Mesendoderm (in vitro differentiated cells): ENCODE measurements at regions not wholly inside any gene's neighbourhood (a gene's known extent, or its start where the extent isn't known, plus 50 kb on each side); places are given as distances from the start of the nearest gene placed in this dataset.

Experiments used
- DNase-seq: peaks from one replicate; pipeline ENCODE4 v3.0.0; 2013
- H2AK5ac ChIP-seq: 2 replicates; pipeline ENCODE4 v1.6.1; 2013; ENCODE audit warnings: low read length, inconsistent platforms
- H2BK120ac ChIP-seq: 2 replicates; pipeline ENCODE4 v1.6.1; 2013; ENCODE audit warnings: low read depth, mild to moderate bottlenecking, low read length, moderate library complexity, mixed read lengths
- H2BK15ac ChIP-seq: replicated peaks from 2 replicates; pipeline ENCODE4 v1.6.1; 2013; ENCODE audit warnings: low read depth, mild to moderate bottlenecking, moderate library complexity
- H2BK5ac ChIP-seq: 2 replicates; pipeline ENCODE4 v1.6.1; 2013; ENCODE audit warnings: low read length, inconsistent platforms
- H3K18ac ChIP-seq: 2 replicates; pipeline ENCODE4 v1.6.1; 2013; ENCODE audit warnings: mild to moderate bottlenecking, low read length, mixed read lengths
- H3K23ac ChIP-seq: one replicate; pipeline ENCODE4 v1.6.1; 2013; ENCODE audit warnings: low read length
- H3K27ac ChIP-seq: 2 replicates; pipeline ENCODE4 v1.5.1; 2013; ENCODE audit warnings: low read depth, mild to moderate bottlenecking, inconsistent platforms, low read length, moderate library complexity
- H3K27me3 ChIP-seq: 2 replicates; pipeline ENCODE4 v1.6.1; 2013; ENCODE audit warnings: low read length, control low read depth, mild to moderate bottlenecking, inconsistent platforms; ENCODE audit not compliant: insufficient read depth, poor library complexity
- H3K36me3 ChIP-seq: 2 replicates; pipeline ENCODE4 v1.6.1; 2013; ENCODE audit warnings: low read length, inconsistent platforms; ENCODE audit not compliant: control insufficient read depth, insufficient read depth
- H3K4ac ChIP-seq: one replicate; pipeline ENCODE4 v1.6.1; 2013; ENCODE audit warnings: low read depth, mild to moderate bottlenecking, low read length, moderate library complexity
- H3K4me1 ChIP-seq: 2 replicates; pipeline ENCODE4 v1.6.1; 2013; ENCODE audit warnings: low read depth, low read length, inconsistent platforms; ENCODE audit not compliant: control insufficient read depth
- H3K4me2 ChIP-seq: 2 replicates; pipeline ENCODE4 v1.6.1; 2013; ENCODE audit warnings: low read length
- H3K4me3 ChIP-seq: 2 replicates; pipeline ENCODE4 v1.5.1; 2013; ENCODE audit warnings: mild to moderate bottlenecking, low read length
- H3K56ac ChIP-seq: one replicate; pipeline ENCODE4 v1.6.1; 2013; ENCODE audit warnings: low read length
- H3K79me1 ChIP-seq: 2 replicates; pipeline ENCODE4 v1.6.1; 2013; ENCODE audit warnings: low read length, inconsistent platforms
- H3K79me2 ChIP-seq: 2 replicates; pipeline ENCODE4 v1.6.1; 2013; ENCODE audit warnings: mild to moderate bottlenecking, low read length; ENCODE audit not compliant: control insufficient read depth, insufficient read depth
- H3K9ac ChIP-seq: 2 replicates; pipeline ENCODE4 v1.6.1; 2013; ENCODE audit warnings: low read length, inconsistent platforms
- H4K5ac ChIP-seq: one replicate; pipeline ENCODE4 v1.6.1; 2013; ENCODE audit warnings: low read length
- H4K8ac ChIP-seq: one replicate; pipeline ENCODE4 v1.6.1; 2013; ENCODE audit warnings: low read depth, mild to moderate bottlenecking, control low read depth, low read length, moderate library complexity
- WGBS: extraction: QIAGEN DNeasy Blood & Tissue Kit; methylation state at CpG from one replicate; pipeline ENCODE4 v1.1.7; 2013; ENCODE audit warnings: low lambda C conversion rate, missing lambda C conversion rate; ENCODE audit not compliant: insufficient coverage; ENCODE audit errors: extremely low coverage; 5-methylcytosine and 5-hydroxymethylcytosine counted together

DNA sequence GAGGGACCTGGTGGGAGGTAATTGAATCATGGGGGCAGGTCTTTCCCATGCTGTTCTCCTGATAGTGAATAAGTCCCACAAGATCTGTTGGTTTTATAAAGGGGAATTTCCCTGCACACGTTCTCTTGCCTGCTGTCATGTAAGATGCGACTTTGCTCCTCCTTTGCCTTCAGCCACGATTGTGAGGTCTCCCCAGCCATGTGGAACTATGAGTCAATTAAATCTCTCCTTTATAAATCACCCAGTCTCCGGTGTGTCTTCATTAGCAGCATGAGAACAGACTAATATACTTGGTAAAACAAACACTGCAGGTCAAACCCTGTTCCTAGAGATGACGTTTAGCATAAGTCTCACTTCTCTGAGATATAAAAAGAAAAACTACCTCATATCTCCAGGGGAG lies 148.3 kb downstream of the MATN1 start:
- Histone ChIP-seq H3K36me3 (no peaks in the 10 kb centered on the region), H3K27ac (no peak overlapping the region), H4K8ac (no peak overlapping the region), H3K18ac (no peak overlapping the region), H3K9ac (no peak overlapping the region), H2BK15ac (no peak overlapping the region), H2BK5ac (no peak overlapping the region), H3K4me1 (no peaks in the 10 kb centered on the region), H3K4me3 (no peak overlapping the region), H4K5ac (no peak overlapping the region), H3K27me3 (no peaks in the 10 kb centered on the region), H2AK5ac (no peak overlapping the region), H3K4me2 (no peak overlapping the region), H3K23ac (no peak overlapping the region), H3K79me2 (no peaks in the 10 kb centered on the region), H2BK120ac (no peak overlapping the region), H3K4ac (no peak overlapping the region), H3K79me1 (no peaks in the 10 kb centered on the region), H3K56ac (no peak overlapping the region)
- no CpG with 5 or more reads among the region's 5 CpGs for WGBS
- no peak for DNase-seq

DNA sequence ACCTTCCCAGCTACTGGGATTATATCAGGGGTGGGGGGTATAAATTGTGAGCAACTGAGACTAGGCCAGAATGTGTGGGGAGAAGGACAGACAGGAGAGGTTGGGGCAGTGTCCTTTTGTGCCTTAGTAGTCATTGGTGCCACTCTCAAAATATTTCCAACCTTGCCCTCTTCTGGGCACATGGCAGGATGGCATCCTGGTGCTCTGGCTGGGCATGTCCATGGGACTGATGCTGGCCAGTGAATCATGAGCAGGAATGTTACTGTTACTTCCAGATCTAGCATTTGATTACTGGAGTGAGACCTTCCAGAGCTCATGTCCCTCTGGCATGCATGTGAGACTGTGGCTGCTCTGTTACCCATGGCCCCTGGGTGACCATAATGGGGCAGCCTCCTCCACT lies 151.2 kb downstream of the MATN1 start:
- Histone ChIP-seq H3K36me3 (no peaks in the 10 kb centered on the region), H3K79me1 (no peaks in the 10 kb centered on the region), H3K4me1 (no peaks in the 10 kb centered on the region), H3K4me3 (no peak overlapping the region), H3K56ac (no peak overlapping the region), H2BK5ac (no peak overlapping the region), H2AK5ac (no peak overlapping the region), H3K23ac (no peak overlapping the region), H3K79me2 (no peaks in the 10 kb centered on the region), H3K4ac (no peak overlapping the region), H2BK120ac (no peak overlapping the region), H3K27me3 (no peaks in the 10 kb centered on the region), H3K27ac (no peak overlapping the region), H3K4me2 (no peak overlapping the region), H4K8ac (no peak overlapping the region), H4K5ac (no peak overlapping the region), H3K9ac (no peak overlapping the region), H2BK15ac (no peak overlapping the region), H3K18ac (no peak overlapping the region)
- DNase-seq: no peak

DNA sequence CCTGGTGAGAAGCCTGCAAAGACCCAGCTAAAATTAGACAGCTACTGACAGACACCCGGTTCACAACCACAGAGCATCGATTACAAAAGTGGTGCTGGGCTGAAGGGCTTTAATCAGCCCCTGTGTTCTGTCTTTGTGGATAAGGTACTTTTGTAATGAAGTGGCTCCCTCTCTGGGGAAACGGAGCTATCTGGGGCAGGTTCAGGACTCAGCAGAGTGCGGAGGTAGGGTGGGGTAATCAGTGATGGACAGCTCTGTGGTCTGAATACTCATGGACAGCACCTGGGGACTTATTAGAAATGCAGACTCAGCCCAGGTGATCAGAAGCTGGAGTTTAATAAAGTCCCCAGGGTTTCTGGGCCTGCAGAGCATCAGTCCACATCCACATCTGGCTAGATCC lies 152.0 kb downstream of the MATN1 start:
- no peak overlapping the region for H4K5ac ChIP-seq
- H2AK5ac ChIP-seq: no peak overlapping the region
- no peak overlapping the region for H3K9ac ChIP-seq
- H3K4me2 ChIP-seq: no peak overlapping the region
- H2BK5ac ChIP-seq: no peak overlapping the region
- no peak overlapping the region for H3K23ac ChIP-seq
- no peak for DNase-seq
- no peak overlapping the region for H3K56ac ChIP-seq
- H4K8ac ChIP-seq: no peak overlapping the region
- no peaks in the 10 kb centered on the region for H3K36me3 ChIP-seq
- no peak overlapping the region for H2BK120ac ChIP-seq
- H3K27me3 ChIP-seq: no peaks in the 10 kb centered on the region
- no peaks in the 10 kb centered on the region for H3K4me1 ChIP-seq
- H3K18ac ChIP-seq: no peak overlapping the region
- no peak overlapping the region for H3K4ac ChIP-seq
- WGBS: no CpG with 5 or more reads among the region's 4 CpGs
- H3K4me3 ChIP-seq: no peak overlapping the region
- H3K27ac ChIP-seq: no peak overlapping the region
- H2BK15ac ChIP-seq: no peak overlapping the region
- no peaks in the 10 kb centered on the region for H3K79me2 ChIP-seq
- H3K79me1 ChIP-seq: no peaks in the 10 kb centered on the region

DNA sequence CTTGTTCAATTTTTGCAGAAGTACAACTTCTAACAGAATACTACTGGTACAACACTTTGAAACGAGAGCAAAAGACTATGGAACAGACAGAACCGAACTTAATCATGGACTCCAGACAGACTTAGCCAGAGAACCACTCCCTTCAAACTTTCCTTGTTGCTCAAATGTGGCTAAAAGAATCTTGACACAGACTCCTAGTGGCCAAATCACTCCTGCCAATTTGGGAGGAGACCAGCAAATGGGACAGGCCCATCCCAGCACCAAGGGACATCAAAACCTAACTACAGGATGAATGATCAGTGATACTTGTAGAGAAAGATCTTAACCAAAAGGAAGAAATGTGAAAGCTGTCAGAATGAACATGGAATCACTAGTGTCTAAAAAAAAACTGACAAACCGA lies 154.0 kb downstream of the MATN1 start:
- H3K23ac ChIP-seq: no peak overlapping the region
- H3K4me3 ChIP-seq: no peak overlapping the region
- no peaks in the 10 kb centered on the region for H3K4me1 ChIP-seq
- no peak overlapping the region for H3K27ac ChIP-seq
- H4K5ac ChIP-seq: no peak overlapping the region
- H2BK5ac ChIP-seq: no peak overlapping the region
- WGBS: no CpG with 5 or more reads among the region's 3 CpGs
- H3K36me3 ChIP-seq: no peaks in the 10 kb centered on the region
- H3K18ac ChIP-seq: no peak overlapping the region
- peak; percentile 49 for DNase-seq
- H3K9ac ChIP-seq: no peak overlapping the region
- H3K79me2 ChIP-seq: no peaks in the 10 kb centered on the region
- H3K79me1 ChIP-seq: no peaks in the 10 kb centered on the region
- no peak overlapping the region for H3K56ac ChIP-seq
- H2BK15ac ChIP-seq: no peak overlapping the region
- no peak overlapping the region for H2AK5ac ChIP-seq
- H2BK120ac ChIP-seq: no peak overlapping the region
- H3K4ac ChIP-seq: no peak overlapping the region
- no peaks in the 10 kb centered on the region for H3K27me3 ChIP-seq
- H4K8ac ChIP-seq: no peak overlapping the region
- H3K4me2 ChIP-seq: no peak overlapping the region

DNA sequence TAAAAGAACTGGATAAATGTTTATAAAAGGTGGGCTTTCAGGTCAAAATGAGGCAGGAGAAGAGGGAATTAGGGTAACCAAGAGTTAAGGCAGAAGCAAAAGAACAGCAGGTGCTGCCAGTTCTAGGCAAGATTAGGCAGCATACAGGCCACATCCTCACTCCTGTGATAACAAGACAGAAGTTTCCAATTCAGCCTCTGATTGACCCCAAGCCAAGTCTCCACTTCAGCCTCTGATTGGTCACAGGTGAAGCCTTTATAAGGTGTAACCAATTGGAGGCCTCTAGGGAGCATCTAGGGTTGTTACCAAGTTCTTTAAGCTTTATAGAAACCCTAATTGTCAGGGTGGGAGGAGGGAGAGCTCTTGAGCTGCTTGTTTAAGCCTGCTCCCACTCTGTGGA lies 160.8 kb downstream of the MATN1 start:
- no peaks in the 10 kb centered on the region for H3K4me1 ChIP-seq
- no peak overlapping the region for H3K4me3 ChIP-seq
- H3K27me3 ChIP-seq: no peaks in the 10 kb centered on the region
- H3K79me2 ChIP-seq: no peaks in the 10 kb centered on the region
- no peak overlapping the region for H4K5ac ChIP-seq
- H3K56ac ChIP-seq: no peak overlapping the region
- H3K27ac ChIP-seq: no peak overlapping the region
- H2BK120ac ChIP-seq: no peak overlapping the region
- H3K36me3 ChIP-seq: no peaks in the 10 kb centered on the region
- no peak overlapping the region for H3K4me2 ChIP-seq
- no peak overlapping the region for H4K8ac ChIP-seq
- H2BK15ac ChIP-seq: no peak overlapping the region
- no peak overlapping the region for H3K9ac ChIP-seq
- no peaks in the 10 kb centered on the region for H3K79me1 ChIP-seq
- no peak overlapping the region for H2BK5ac ChIP-seq
- no peak overlapping the region for H3K4ac ChIP-seq
- H2AK5ac ChIP-seq: no peak overlapping the region
- H3K18ac ChIP-seq: no peak overlapping the region
- no peak overlapping the region for H3K23ac ChIP-seq
- no peak for DNase-seq

DNA sequence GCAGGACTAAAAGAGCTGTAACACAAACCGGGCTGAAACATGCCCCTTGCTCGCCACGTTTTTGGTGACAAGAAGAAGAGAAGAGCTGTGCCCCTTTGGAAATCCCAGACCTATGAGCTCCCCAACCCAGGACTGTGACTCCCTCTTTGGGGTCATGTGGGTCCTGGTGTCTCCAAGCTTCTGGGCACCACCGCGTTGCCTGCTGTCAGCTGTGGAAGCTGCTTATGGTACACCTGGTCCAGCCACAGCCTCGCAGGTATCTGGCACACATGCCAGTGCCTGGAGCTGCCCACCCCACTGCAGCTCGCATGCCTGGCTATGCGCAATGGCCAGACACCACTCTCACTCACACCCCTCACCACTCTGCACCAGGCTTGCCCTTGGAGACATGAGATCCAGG lies 171.8 kb downstream of the MATN1 start:
- no peak overlapping the region for H2BK5ac ChIP-seq
- WGBS: no CpG with 5 or more reads among the region's 8 CpGs

More for the DNA sequence above, 171.8 kb downstream of the MATN1 start:
- Histone ChIP-seq H3K79me2 (no peaks in the 10 kb centered on the region), H3K4me1 (no peaks in the 10 kb centered on the region), H4K5ac (no peak overlapping the region), H3K27me3 (no peaks in the 10 kb centered on the region), H3K23ac (no peak overlapping the region), H2BK120ac (no peak overlapping the region), H3K9ac (no peak overlapping the region), H4K8ac (no peak overlapping the region), H3K27ac (no peak overlapping the region), H2AK5ac (no peak overlapping the region), H3K56ac (no peak overlapping the region), H3K4ac (no peak overlapping the region), H3K79me1 (no peaks in the 10 kb centered on the region), H3K18ac (no peak overlapping the region), H3K4me3 (no peak overlapping the region), H3K36me3 (no peaks in the 10 kb centered on the region), H2BK15ac (no peak overlapping the region), H3K4me2 (no peak overlapping the region)
- DNase-seq: no peak
